Cardiac muscle cell (in vitro differentiated cells and primary cell): ENCODE measurements at regions not wholly inside any gene's neighbourhood (a gene's known extent, or its start where the extent isn't known, plus 50 kb on each side); places are given as distances from the start of the nearest gene placed in this dataset.
A peak's percentile ranks its signal among the peaks of the same experiment; 100 is the strongest.

ENCODE experiments used
- DNase-seq, 2 donors: peaks; one replicate each; pipeline versions ENCODE4 v3.0.0 to v3.0.0-alpha.2; 2010 to 2017; ENCODE audit warnings: low read depth in 1 of 2, low spot score in 1 of 2
- H3K27ac ChIP-seq: fragments of 200-600 bp; sonication (generic); 2 replicates; pipeline ENCODE4 v1.5.1; 2016
- H3K27me3 ChIP-seq: fragments of 200-600 bp; sonication (generic); 2 replicates; pipeline ENCODE4 v1.6.0; 2016; ENCODE audit warnings: control low read depth
- H3K36me3 ChIP-seq: fragments of 200-600 bp; sonication (generic); 2 replicates; pipeline ENCODE4 v1.5.1; 2016; ENCODE audit warnings: control low read depth
- H3K4me1 ChIP-seq: fragments of 200-600 bp; sonication (generic); 2 replicates; pipeline ENCODE4 v1.8.1; 2017; ENCODE audit warnings: low read depth, mild to moderate bottlenecking, mixed run types
- H3K4me3 ChIP-seq: fragments of 200-600 bp; sonication (generic); 2 replicates; pipeline ENCODE4 v1.5.1; 2016; ENCODE audit warnings: mild to moderate bottlenecking
- H3K9me3 ChIP-seq: fragments of 200-600 bp; sonication (generic); 2 replicates; pipeline ENCODE4 v1.5.1; 2017; ENCODE audit warnings: low read depth, mild to moderate bottlenecking, control low read depth
- CTCF ChIP-seq: IDR thresholded peaks from 2 replicates; pipeline ENCODE4 v1.5.1; 2012; ENCODE audit warnings: low read depth, mild to moderate bottlenecking, low read length

DNA sequence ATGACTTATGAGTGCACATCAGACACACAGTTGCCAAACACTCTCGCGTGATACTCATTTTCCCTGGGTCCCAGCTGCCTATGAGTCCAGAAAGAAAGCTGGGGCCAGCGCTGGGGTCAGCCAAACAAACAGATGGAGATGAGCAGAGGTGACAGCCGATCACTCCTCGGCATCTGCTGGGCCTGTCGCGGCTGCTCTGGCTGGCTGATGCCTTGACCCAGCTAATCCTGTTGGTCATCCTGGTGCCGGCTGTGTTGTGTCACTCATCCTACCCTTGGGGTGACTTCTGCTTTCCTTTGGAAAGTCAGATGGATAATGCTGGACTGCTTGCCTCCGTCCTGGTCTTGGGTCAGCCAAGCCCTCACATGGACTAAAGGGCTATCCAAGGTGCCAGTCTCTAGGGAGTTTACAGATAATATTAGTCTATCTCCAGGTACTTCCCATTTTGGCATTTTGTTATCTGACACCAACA, 105.3 kb upstream of the PDZRN3 start:
- DNase-seq, result no peak
- H3K4me3 ChIP-seq, result no peak overlapping the region
- H3K27ac ChIP-seq, result peak overlapping the region; percentile 8
- H3K36me3 ChIP-seq, result no peaks in the 10 kb centered on the region
- no peak for TF ChIP-seq CTCF
- no peaks in the 10 kb centered on the region for H3K9me3 ChIP-seq
- no peaks in the 10 kb centered on the region for H3K27me3 ChIP-seq
- H3K4me1 ChIP-seq, result peaks cover 34% of the 10 kb centered on the region

- Histone ChIP-seq H3K4me1 (peaks cover 27% of the 10 kb centered on the region), H3K27me3 (no peaks in the 10 kb centered on the region), H3K36me3 (no peaks in the 10 kb centered on the region), H3K9me3 (no peaks in the 10 kb centered on the region), H3K4me3 (no peak overlapping the region), H3K27ac (peak overlapping the region; percentile 61)
- DNase-seq, result no peak
- TF ChIP-seq CTCF, result no peak
These were observed 103.1 kb upstream of the PDZRN3 start for GRCh38 chr3:73727854-73728253.

DNA sequence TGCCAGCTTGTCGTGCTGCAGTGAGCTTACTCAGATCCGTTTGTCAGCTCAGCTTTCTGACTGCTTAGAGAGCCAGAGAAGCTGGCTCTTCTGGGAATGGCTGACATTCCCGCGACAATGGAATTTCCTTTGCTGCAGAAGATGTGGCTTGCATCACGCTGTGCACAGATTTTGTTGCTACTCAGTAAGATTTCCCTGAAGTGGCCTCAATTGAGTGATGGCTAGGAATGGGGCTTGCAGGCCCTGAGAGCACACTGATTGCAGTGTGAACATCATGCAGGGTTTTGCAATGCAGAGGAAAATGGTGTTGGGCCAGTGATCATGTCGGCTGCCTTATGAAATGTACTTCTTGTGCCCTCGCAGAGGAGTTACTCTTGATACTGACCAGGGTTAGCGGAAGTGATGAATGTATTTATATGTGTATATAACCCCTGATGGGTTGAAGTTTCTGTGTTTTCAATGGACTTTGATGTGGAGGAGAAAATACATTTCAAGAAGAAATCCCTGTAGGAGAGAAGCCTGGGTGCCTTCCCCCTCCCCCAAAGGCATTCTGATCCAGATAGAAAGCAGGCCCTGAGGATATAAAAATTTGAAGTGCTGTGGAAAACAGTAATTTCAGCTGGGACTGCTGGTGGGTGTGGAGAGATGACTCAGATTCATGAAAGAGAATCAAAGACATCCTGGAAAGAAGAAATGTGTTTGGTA, 102.5 kb upstream of the PDZRN3 start:
- Histone ChIP-seq H3K27me3 (no peaks in the 10 kb centered on the region), H3K9me3 (no peaks in the 10 kb centered on the region), H3K36me3 (no peaks in the 10 kb centered on the region), H3K4me1 (peaks cover 27% of the 10 kb centered on the region), H3K27ac (peak overlapping the region; percentile 61), H3K4me3 (no peak overlapping the region)
- peak; percentile 63 to 94 for DNase-seq
- no peak for TF ChIP-seq CTCF

- Histone ChIP-seq H3K27me3 (no peaks in the 10 kb centered on the region), H3K9me3 (no peaks in the 10 kb centered on the region), H3K36me3 (no peaks in the 10 kb centered on the region), H3K4me1 (peaks cover 25% of the 10 kb centered on the region), H3K4me3 (no peak overlapping the region), H3K27ac (no peak overlapping the region)
- no peak for DNase-seq
- no peak for TF ChIP-seq CTCF
These were observed 98.9 kb upstream of the PDZRN3 start for GRCh38 chr3:73723596-73723995.

DNA sequence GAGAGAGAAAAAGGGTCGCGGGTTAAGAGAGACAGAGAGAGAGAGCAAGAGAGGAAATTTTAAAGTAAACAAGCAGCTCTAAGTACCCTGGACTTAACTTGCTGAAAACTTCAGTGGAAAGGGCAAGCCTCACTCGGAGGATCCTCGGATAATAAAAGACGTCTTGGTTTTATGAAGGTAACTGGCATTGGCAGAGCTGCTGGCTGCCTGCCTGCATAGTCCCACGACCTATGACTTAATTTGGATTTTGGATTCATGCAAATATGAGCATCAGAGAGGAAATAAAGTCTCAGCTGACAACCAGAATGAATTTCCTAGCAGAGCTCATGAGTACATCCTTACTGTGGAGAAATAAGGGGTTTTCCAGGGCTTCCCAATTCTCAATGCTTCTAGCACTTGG, 95.1 kb upstream of the PDZRN3 start:
- Histone ChIP-seq H3K9me3 (no peaks in the 10 kb centered on the region), H3K4me3 (no peak overlapping the region), H3K27ac (no peak overlapping the region), H3K36me3 (no peaks in the 10 kb centered on the region), H3K27me3 (no peaks in the 10 kb centered on the region), H3K4me1 (peaks cover 6% of the 10 kb centered on the region)
- DNase-seq, result peak in 1 of 2 donors; percentile 55
- no peak for TF ChIP-seq CTCF
